KMS-11 (cell line): ENCODE measurements at regions not wholly inside any gene's neighbourhood (a gene's known extent, or its start where the extent isn't known, plus 50 kb on each side); places are given as distances from the start of the nearest gene placed in this dataset.
"Not testable (repeated sequence)": the region's sequence is repeated elsewhere in the genome, so short reads cannot be mapped to it uniquely, and the experiment has no call there.

Experiments
- H2AFZ ChIP-seq: fragments of 200-600 bp; sonication (generic); 2 replicates; pipeline ENCODE4 v1.6.1; 2016; ENCODE audit warnings: antibody characterized with exemption, mixed run types, low read depth
- H3K27ac ChIP-seq: fragments of 200-600 bp; sonication (generic); 2 replicates; pipeline ENCODE4 v1.6.1; 2016; ENCODE audit warnings: mild to moderate bottlenecking, mixed run types
- H3K27me3 ChIP-seq: fragments of 200-600 bp; sonication (generic); 2 replicates; pipeline ENCODE4 v1.6.1; 2017; ENCODE audit warnings: mild to moderate bottlenecking, low read depth, mixed run types, moderate library complexity; ENCODE audit not compliant: insufficient read depth
- H3K36me3 ChIP-seq: fragments of 200-600 bp; sonication (generic); 2 replicates; pipeline ENCODE4 v1.6.1; 2017; ENCODE audit warnings: mild to moderate bottlenecking, mixed run types; ENCODE audit not compliant: insufficient read depth
- H3K4me1 ChIP-seq: fragments of 200-600 bp; sonication (generic); 2 replicates; pipeline ENCODE4 v1.6.1; 2016; ENCODE audit warnings: mild to moderate bottlenecking, low read depth, mixed run types; ENCODE audit not compliant: poor library complexity, severe bottlenecking
- H3K4me2 ChIP-seq: fragments of 200-600 bp; sonication (generic); 2 replicates; pipeline ENCODE4 v1.7.0; 2016; ENCODE audit warnings: mild to moderate bottlenecking, mixed run types
- H3K4me3 ChIP-seq: fragments of 200-600 bp; sonication (generic); IDR thresholded peaks from 2 replicates; pipeline ENCODE4 v1.6.1; 2017; ENCODE audit warnings: low read depth, low read length, mixed read lengths; ENCODE audit not compliant: insufficient read depth
- H3K79me2 ChIP-seq: fragments of 200-600 bp; sonication (generic); 2 replicates; pipeline ENCODE4 v1.6.1; 2016; ENCODE audit warnings: low read depth, mixed run types; ENCODE audit not compliant: insufficient read depth
- H3K9ac ChIP-seq: fragments of 200-600 bp; sonication (generic); 2 replicates; pipeline ENCODE4 v1.6.1; 2016; ENCODE audit warnings: mild to moderate bottlenecking, mixed run types
- H4K20me1 ChIP-seq: fragments of 200-600 bp; sonication (generic); 2 replicates; pipeline ENCODE4 v1.6.1; 2016; ENCODE audit warnings: mild to moderate bottlenecking, mixed run types; ENCODE audit not compliant: insufficient read depth
- TF ChIP-seq, protein P1 (sequence below): fragments of 200-600 bp; sonication (generic); conservative IDR thresholded peaks from 2 replicates; pipeline ENCODE4 v1.6.1; 2017; ENCODE audit warnings: low read depth, mild to moderate bottlenecking, antibody characterized with exemption, low read length, moderate library complexity, mixed read lengths

DNA sequence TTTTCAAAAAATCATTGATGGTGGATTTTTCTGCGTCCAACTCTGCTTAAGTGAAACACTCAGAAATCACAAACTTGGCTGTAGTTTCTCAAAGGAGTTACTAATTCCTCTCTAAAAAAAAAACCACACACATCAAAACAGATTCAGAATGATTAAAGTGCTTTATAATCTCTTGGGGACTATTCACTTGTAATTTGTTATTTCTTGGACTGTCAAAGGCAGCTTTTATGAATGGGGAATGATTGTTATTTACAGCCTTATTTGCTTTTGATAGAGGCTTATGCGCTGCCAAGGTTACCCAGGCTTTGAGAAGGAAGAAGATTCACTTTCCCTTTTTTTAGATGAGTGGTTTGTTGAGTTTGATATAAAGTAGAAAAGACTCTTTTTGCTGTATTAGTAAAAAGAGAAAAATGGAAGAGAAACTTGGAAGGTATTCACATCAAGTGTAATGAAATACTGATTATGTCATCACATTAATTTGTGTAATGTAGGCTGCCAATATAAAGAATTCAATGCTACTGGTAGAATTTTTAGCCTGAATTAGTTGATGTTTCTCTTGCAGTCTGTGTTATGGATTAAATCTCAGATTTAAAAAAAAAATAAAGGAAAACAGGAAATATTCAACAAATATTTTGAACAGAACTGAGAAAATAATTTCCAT is 381.0 kb upstream of the SASH1 start:
- no peak overlapping the region for H2AFZ ChIP-seq

DNA sequence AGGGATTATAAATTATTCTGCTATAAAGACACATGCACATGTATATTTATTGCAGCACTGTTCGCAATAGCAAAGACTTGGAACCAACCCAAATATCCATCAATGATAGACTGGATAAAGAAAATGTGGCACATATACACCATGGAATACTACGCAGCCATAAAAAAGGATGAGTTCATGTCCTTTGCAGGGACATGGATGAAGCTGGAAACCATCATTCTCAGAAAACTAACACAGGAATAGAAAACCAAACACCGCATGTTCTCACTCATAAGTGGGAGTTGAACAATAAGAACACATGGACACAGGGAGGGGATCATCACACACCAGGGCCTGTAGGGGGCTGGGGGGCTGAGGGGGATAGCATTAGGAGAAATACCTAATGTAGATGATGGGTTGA is 377.2 kb upstream of the SASH1 start:
- not testable (repeated sequence) for H3K36me3 ChIP-seq, H3K27me3 ChIP-seq, H3K27ac ChIP-seq, H3K4me2 ChIP-seq, H4K20me1 ChIP-seq, H3K4me3 ChIP-seq, H3K9ac ChIP-seq, H3K79me2 ChIP-seq, H3K4me1 ChIP-seq, H2AFZ ChIP-seq

More for the DNA sequence above, 381.0 kb upstream of the SASH1 start:
- TF ChIP-seq, protein P1, sequence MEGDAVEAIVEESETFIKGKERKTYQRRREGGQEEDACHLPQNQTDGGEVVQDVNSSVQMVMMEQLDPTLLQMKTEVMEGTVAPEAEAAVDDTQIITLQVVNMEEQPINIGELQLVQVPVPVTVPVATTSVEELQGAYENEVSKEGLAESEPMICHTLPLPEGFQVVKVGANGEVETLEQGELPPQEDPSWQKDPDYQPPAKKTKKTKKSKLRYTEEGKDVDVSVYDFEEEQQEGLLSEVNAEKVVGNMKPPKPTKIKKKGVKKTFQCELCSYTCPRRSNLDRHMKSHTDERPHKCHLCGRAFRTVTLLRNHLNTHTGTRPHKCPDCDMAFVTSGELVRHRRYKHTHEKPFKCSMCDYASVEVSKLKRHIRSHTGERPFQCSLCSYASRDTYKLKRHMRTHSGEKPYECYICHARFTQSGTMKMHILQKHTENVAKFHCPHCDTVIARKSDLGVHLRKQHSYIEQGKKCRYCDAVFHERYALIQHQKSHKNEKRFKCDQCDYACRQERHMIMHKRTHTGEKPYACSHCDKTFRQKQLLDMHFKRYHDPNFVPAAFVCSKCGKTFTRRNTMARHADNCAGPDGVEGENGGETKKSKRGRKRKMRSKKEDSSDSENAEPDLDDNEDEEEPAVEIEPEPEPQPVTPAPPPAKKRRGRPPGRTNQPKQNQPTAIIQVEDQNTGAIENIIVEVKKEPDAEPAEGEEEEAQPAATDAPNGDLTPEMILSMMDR, result no peak
- no peaks in the 10 kb centered on the region for H3K4me1 ChIP-seq
- no peaks in the 10 kb centered on the region for H3K79me2 ChIP-seq
- no peaks in the 10 kb centered on the region for H3K36me3 ChIP-seq
- H3K4me2 ChIP-seq, result no peak overlapping the region
- H3K9ac ChIP-seq, result no peak overlapping the region
- no peaks in the 10 kb centered on the region for H4K20me1 ChIP-seq
- H3K4me3 ChIP-seq, result no peak overlapping the region
- no peaks in the 10 kb centered on the region for H3K27me3 ChIP-seq
- no peak overlapping the region for H3K27ac ChIP-seq

DNA sequence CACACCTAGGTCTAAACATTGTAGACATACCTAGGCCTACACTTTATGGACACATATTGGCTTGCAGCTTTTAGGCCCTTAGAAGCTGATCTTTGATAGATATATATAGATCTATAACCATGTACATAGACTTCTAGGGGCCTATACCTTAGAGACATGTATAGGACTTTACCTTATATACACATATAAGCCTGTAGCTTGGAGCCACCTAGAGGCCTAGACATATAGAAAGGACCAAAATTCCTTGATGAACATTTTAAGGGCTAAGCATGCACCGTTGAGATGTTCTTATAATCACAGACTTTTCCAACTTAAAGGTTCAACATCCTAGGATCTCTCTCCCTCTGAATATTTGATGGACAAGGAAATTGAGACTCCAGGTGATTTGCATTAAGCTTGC is 371.7 kb upstream of the SASH1 start:
- Histone ChIP-seq H3K4me2 (no peak overlapping the region), H3K79me2 (no peaks in the 10 kb centered on the region), H3K4me1 (no peaks in the 10 kb centered on the region), H3K36me3 (no peaks in the 10 kb centered on the region), H3K9ac (no peak overlapping the region), H3K27me3 (no peaks in the 10 kb centered on the region), H3K27ac (no peak overlapping the region), H4K20me1 (no peaks in the 10 kb centered on the region), H2AFZ (no peak overlapping the region), H3K4me3 (no peak overlapping the region)
- TF ChIP-seq, protein P1, result no peak

DNA sequence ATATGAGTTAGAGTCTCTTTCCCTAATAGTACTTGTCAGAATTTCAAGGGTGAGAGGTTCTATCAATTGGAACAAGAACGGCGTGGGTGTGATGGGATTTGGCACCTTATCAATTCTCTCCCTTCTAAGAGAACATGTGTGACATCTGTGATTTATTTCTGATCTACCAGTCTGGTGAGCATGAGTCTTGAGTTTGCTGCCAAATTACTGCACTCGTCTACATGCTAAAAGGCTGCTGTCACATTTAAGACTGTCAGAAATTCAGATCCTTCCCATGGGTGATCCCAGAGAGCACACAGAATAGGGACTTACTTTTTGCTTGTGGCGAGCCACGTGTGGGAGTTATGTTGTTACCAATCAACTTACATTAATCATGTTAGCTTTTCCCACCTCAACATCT is 370.2 kb upstream of the SASH1 start:
- Histone ChIP-seq H2AFZ (no peak overlapping the region), H3K4me2 (no peak overlapping the region), H4K20me1 (no peaks in the 10 kb centered on the region), H3K36me3 (no peaks in the 10 kb centered on the region), H3K79me2 (no peaks in the 10 kb centered on the region), H3K9ac (no peak overlapping the region), H3K4me3 (no peak overlapping the region), H3K4me1 (no peaks in the 10 kb centered on the region), H3K27ac (no peak overlapping the region), H3K27me3 (no peaks in the 10 kb centered on the region)
- TF ChIP-seq, protein P1, result no peak

DNA sequence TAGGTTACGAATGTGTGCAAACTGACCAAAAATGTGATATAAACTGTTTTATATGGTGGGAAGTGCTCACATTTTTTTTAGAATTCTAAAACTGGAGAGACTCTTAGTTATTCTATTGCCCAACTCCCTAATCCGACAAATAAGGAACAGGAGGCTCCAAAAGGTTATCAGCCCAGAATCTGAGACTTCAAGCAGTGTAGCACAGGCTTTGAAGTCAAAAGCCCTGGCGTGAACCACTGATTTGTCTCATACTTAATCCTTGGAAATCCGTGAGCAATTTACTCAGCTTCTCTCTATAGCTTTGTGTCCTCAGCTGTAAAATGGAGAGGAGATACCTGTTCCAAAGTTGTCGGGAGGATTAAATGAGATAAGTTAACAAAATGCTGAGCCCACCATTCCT is 368.8 kb upstream of the SASH1 start:
- Histone ChIP-seq H3K4me2 (no peak overlapping the region), H3K4me3 (no peak overlapping the region), H3K79me2 (no peaks in the 10 kb centered on the region), H3K27ac (no peak overlapping the region), H3K27me3 (no peaks in the 10 kb centered on the region), H3K4me1 (no peaks in the 10 kb centered on the region), H3K36me3 (no peaks in the 10 kb centered on the region), H3K9ac (no peak overlapping the region), H2AFZ (no peak overlapping the region), H4K20me1 (no peaks in the 10 kb centered on the region)
- TF ChIP-seq, protein P1, result no peak
